ENCODE measurements at regions not wholly inside any gene's neighbourhood (a gene's known extent, or its start where the extent isn't known, plus 50 kb on each side); places are given as distances from the start of the nearest gene placed in this dataset.

- H3K36me3 ChIP-seq (ENCODE audit: insufficient read depth, low read length): no peaks in the 10 kb centered on the region
- H3K27ac ChIP-seq (ENCODE audit: low read depth, low read length, poor library complexity, severe bottlenecking): no peak overlapping the region
- DNase-seq (ENCODE audit: low spot score): no peak
- no peak overlapping the region for H2AFZ ChIP-seq (ENCODE audit: low read length)
- ChIA-PET CTCF (ENCODE audit: unreplicated experiment) (no interaction called here), POLR2A (no interaction called here)
- BruUV-seq (replicated peaks): no TSS peak
- no peaks in the 10 kb centered on the region for H3K4me1 ChIP-seq (ENCODE audit: insufficient read depth, low read length, poor library complexity, severe bottlenecking)
- H4K20me1 ChIP-seq (ENCODE audit: insufficient read depth, low read length): no peaks in the 10 kb centered on the region
- intact Hi-C loops (cut with micrococcal nuclease; ENCODE audit: unreplicated experiment): no loop called here
- no peaks in the 10 kb centered on the region for H3K79me2 ChIP-seq (ENCODE audit: insufficient read depth, low read depth, low read length)
- no peak overlapping the region for H3K4me3 ChIP-seq (ENCODE audit: low read depth, low read length, poor library complexity, severe bottlenecking)
- no peak for TF ChIP-seq EZH2phosphoT487 (IDR thresholded peaks at IDR 0.05; ENCODE audit: borderline replicate concordance, low read depth, low read length)
- TF ChIP-seq, protein P1, sequence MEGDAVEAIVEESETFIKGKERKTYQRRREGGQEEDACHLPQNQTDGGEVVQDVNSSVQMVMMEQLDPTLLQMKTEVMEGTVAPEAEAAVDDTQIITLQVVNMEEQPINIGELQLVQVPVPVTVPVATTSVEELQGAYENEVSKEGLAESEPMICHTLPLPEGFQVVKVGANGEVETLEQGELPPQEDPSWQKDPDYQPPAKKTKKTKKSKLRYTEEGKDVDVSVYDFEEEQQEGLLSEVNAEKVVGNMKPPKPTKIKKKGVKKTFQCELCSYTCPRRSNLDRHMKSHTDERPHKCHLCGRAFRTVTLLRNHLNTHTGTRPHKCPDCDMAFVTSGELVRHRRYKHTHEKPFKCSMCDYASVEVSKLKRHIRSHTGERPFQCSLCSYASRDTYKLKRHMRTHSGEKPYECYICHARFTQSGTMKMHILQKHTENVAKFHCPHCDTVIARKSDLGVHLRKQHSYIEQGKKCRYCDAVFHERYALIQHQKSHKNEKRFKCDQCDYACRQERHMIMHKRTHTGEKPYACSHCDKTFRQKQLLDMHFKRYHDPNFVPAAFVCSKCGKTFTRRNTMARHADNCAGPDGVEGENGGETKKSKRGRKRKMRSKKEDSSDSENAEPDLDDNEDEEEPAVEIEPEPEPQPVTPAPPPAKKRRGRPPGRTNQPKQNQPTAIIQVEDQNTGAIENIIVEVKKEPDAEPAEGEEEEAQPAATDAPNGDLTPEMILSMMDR (conservative IDR thresholded peaks at IDR 0.05; ENCODE audit: low read length): no peak
- no peaks in the 10 kb centered on the region for H3K9me2 ChIP-seq (ENCODE audit: insufficient read depth, low read length)
- no peak overlapping the region for H3K4me2 ChIP-seq (ENCODE audit: low read length)
- no peaks in the 10 kb centered on the region for H3K9me3 ChIP-seq (ENCODE audit: low read length)
Measured at GRCh38 chr1:87513966-87514660, 185.4 kb downstream of the LMO4 start.

DNA sequence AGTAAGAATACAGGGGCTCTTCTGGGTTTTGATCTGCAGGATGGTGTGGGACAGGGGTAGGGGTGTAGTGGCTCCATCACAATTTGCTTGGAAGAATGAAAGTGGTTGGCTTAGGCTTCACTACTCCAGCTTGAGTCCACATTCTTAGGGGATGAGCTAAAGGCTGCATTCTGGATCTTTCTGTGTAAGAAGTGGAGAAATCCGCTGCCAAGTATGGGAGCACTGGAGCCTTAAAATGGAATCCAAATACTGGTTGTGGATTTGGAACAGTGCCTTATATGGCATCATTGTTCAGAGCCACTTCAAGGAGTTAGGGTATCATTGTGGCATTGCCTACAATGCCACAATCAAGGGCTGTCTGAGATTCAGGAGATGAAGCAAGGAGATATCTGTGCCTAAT is 187.1 kb downstream of the LMO4 start:
- no peak overlapping the region for H2AFZ ChIP-seq (ENCODE audit: low read length)
- H3K9me2 ChIP-seq (ENCODE audit: insufficient read depth, low read length): no peaks in the 10 kb centered on the region
- H3K36me3 ChIP-seq (ENCODE audit: insufficient read depth, low read length): no peaks in the 10 kb centered on the region
- H4K20me1 ChIP-seq (ENCODE audit: insufficient read depth, low read length): no peaks in the 10 kb centered on the region
- ChIA-PET POLR2A (no interaction called here), CTCF (ENCODE audit: unreplicated experiment) (no interaction called here)
- no peak overlapping the region for H3K4me3 ChIP-seq (ENCODE audit: low read depth, low read length, poor library complexity, severe bottlenecking)
- H3K4me2 ChIP-seq (ENCODE audit: low read length): no peak overlapping the region
- H3K27ac ChIP-seq (ENCODE audit: low read depth, low read length, poor library complexity, severe bottlenecking): no peak overlapping the region
- intact Hi-C loops (cut with micrococcal nuclease; ENCODE audit: unreplicated experiment): no loop called here
- no peaks in the 10 kb centered on the region for H3K4me1 ChIP-seq (ENCODE audit: insufficient read depth, low read length, poor library complexity, severe bottlenecking)
- DNase-seq (ENCODE audit: low spot score): no peak
- BruUV-seq (replicated peaks): no TSS peak
- TF ChIP-seq EZH2phosphoT487 (IDR thresholded peaks at IDR 0.05; ENCODE audit: borderline replicate concordance, low read depth, low read length): no peak
- TF ChIP-seq, protein P1 (conservative IDR thresholded peaks at IDR 0.05; ENCODE audit: low read length): no peak
- H3K79me2 ChIP-seq (ENCODE audit: insufficient read depth, low read depth, low read length): no peaks in the 10 kb centered on the region
- no peaks in the 10 kb centered on the region for H3K9me3 ChIP-seq (ENCODE audit: low read length)

DNA sequence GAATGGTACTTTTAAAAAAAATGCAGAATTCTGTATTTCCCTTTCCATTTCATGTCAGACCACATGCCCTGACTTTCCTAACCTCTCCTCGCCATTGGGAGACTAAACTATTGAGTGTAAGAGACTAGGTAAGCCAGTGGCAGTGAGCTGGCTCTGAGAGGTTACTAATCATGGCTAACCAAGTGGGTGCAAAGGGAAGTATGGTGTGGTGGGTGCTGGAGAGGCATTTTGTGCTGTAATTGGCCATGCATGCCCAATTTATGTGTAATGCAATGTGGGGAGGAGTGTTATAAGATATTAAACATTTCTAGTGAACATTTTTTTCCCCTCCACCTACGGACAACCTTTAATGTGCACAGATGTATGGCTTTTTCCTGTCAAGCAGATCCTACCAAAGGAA is 190.1 kb downstream of the LMO4 start:
- DNase-seq (ENCODE audit: low spot score): no peak
- no peaks in the 10 kb centered on the region for H3K9me3 ChIP-seq (ENCODE audit: low read length)
- no peaks in the 10 kb centered on the region for H3K9me2 ChIP-seq (ENCODE audit: insufficient read depth, low read length)
- intact Hi-C loops (cut with micrococcal nuclease; ENCODE audit: unreplicated experiment): no loop called here
- H3K36me3 ChIP-seq (ENCODE audit: insufficient read depth, low read length): no peaks in the 10 kb centered on the region
- H3K4me3 ChIP-seq (ENCODE audit: low read depth, low read length, poor library complexity, severe bottlenecking): no peak overlapping the region
- TF ChIP-seq EZH2phosphoT487 (IDR thresholded peaks at IDR 0.05; ENCODE audit: borderline replicate concordance, low read depth, low read length): no peak
- TF ChIP-seq, protein P1 (conservative IDR thresholded peaks at IDR 0.05; ENCODE audit: low read length): no peak
- no peak overlapping the region for H2AFZ ChIP-seq (ENCODE audit: low read length)
- H4K20me1 ChIP-seq (ENCODE audit: insufficient read depth, low read length): no peaks in the 10 kb centered on the region
- ChIA-PET POLR2A (no interaction called here), CTCF (ENCODE audit: unreplicated experiment) (no interaction called here)
- H3K4me1 ChIP-seq (ENCODE audit: insufficient read depth, low read length, poor library complexity, severe bottlenecking): no peaks in the 10 kb centered on the region
- no TSS peak for BruUV-seq (replicated peaks)
- H3K4me2 ChIP-seq (ENCODE audit: low read length): no peak overlapping the region
- H3K79me2 ChIP-seq (ENCODE audit: insufficient read depth, low read depth, low read length): no peaks in the 10 kb centered on the region
- H3K27ac ChIP-seq (ENCODE audit: low read depth, low read length, poor library complexity, severe bottlenecking): no peak overlapping the region

Measured in OCI-LY7 (cell line).